ENCODE measurements at regions not wholly inside any gene's neighbourhood (a gene's known extent, or its start where the extent isn't known, plus 50 kb on each side); places are given as distances from the start of the nearest gene placed in this dataset.

DNA sequence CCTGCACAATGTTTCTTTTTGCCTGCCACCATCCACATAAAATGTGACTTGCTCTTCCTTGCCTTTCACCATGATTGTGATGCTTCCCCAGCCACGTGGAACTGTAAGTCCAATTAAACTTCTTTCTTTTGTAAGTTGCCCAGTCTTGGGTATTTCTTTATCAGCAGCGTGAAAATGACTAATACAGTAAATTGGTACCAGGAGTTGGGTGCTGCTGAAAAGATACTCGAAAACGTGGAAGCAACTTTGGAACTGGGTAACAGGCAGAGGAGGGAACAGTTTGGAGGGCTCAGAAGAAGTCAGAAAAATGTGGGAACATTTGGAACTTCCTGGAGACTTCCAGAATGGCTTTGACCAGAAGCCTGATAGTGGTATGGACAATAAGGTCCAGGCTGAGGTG is 425.3 kb downstream of the GPATCH2 start:
- no peak for DNase-seq (ENCODE audit: low spot score)

DNA sequence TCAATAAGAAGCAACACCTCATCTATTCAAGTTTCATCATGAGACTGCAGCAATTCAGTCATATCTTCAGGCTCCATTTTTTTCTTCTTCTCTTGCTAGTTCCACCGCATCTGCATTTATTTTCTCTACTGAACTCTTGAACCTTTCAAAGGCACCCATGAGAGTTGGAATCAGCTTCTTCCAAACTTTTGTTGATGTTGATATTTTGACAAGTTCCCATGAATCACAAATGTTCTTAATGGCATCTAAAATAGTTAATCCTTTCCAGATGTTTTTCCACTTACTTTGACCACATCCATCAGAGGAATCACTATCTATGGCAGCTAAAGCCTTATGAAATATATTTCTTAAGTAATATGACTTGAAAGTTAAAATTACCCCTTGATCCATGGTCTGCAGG is 434.3 kb downstream of the GPATCH2 start:
- DNase-seq (ENCODE audit: low spot score) = no peak

DNA sequence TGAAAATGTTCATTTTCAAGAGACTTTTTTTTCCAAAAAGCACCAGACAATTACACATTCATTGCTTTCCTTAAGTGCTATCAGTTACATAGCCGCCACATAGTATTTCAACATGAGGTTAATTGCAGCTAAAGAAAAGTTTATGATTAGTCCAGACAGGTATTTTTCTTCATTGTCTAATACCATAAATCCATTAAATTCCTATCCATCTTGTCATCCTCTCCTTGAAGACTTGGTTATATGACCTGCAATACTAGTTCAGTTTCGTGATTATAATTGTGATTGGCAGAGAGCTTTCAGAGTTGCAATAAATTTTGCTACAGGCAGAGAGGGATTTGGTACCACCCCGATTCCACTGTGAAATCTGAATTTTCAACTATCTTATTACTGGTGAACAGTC is 437.7 kb downstream of the GPATCH2 start:
- DNase-seq (ENCODE audit: low spot score) = no peak

DNA sequence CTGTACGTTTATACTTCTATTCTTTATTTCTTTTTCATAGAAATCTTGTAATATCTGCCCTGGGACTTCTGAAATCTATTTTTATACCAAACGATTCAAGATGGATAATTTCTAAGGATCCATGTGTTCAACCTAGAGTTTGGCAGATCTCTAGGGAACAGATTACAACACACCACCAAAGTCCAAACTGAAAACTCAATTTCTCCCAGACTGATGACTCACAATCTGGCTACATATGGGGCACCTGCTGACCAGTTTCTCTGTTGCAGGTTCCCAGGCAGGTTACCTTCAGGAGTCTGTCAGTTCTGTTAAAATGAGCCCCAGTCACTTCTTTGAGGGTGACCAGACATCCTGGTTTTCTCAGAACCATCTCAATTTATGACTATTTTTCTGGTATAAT is 439.4 kb downstream of the GPATCH2 start:
- DNase-seq (ENCODE audit: low spot score) = no peak

DNA sequence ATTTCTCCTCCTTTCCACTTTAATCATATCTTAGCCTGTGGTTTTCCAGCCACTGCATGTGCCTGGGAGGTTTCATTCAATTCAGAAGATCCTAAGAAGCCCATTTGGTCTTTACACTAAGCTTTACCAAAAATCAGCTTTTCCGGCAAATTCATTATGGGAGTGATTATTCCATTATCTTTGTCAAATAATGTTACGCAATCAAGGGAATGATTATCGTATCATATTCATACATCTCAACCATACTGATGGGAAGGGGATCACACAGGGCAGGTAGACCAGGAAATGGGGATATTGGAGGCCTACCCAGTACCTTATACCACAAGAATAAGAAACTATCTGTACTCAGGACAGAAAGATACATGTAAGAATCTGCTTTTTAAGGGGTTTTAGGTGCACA is 440.5 kb downstream of the GPATCH2 start:
- no peak for DNase-seq (ENCODE audit: low spot score)

DNA sequence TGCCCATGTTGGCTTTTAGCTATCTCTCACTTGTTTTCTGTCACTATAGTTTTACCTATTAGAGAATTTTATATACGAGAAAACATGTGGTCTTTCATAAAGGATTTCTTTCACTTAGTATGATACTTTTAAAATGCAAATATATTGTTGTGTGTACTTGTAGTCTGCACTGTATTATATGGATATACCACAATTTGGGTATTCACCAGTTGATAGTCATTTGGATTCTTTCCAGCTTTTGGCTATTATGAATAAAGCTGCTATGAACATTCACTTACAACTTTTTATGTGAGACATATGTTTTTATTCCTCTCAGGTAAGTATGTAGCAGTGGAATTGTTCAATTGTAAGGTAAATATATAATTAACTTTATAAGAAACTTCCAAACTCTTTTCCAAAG is 441.5 kb downstream of the GPATCH2 start:
- DNase-seq (ENCODE audit: low spot score) = no peak

DNA sequence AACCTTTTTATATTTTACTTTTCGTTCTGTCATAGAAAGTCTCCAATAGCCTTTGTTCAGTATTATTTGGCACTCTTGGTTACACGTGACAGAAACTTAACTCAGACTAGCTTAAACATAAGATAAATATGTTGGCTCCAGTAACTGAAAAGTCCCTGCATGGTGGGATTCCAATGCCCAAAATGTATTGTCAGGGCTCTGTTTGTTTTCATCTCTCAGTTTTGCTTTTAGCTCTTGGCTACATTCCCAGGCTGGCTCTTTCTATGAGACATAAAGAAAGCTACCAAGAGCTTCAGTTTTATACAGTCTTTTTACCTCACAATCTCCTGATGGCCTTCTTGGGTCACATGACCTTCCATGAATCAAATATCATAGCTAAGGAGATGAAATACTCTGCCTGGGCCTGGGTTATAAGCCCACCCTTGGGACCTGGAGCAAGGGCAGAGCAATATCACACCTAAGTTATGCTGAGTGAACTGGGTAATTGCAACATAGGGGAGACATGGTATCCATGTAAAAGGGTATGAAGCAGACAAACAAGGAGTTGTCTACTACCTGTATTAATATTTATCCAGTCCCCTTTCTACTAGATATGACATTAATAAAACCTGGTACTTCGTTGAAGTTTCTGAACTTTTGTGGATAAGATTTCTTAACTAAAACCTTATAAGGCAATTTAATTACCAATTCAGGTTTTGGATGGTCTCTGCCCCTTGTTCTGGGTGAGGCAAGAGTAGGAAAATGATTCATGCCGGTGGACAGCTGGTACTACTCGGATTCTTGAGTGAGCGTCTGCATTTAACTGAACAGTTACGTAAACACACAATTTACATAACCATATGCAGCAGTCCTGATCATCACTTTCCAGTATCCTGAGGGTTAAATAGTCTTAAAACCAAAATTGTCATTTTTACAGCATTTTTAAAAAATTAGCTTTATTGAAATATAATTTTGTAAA is 442.3 kb downstream of the GPATCH2 start:
- no peak for DNase-seq (ENCODE audit: low spot score)

DNA sequence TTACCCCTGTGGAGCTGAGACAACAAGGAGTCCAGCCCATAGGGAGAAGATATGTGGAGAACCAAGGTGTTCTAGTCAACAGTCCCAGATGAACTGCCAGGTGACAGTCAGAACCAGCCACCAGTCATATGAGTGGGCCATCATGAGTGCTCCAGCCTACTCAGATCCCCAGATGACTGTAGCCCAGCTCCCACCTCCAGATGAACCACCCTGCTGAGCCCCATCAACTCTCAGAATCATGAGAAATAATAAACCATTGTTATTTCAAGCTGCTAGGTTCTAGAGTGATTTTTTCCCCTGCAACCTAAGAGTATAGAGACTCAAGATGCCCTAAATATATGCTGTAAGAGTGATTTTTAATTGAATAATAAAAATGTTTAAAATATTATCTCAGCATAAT is 444.2 kb downstream of the GPATCH2 start:
- no peak for DNase-seq (ENCODE audit: low spot score)

DNA sequence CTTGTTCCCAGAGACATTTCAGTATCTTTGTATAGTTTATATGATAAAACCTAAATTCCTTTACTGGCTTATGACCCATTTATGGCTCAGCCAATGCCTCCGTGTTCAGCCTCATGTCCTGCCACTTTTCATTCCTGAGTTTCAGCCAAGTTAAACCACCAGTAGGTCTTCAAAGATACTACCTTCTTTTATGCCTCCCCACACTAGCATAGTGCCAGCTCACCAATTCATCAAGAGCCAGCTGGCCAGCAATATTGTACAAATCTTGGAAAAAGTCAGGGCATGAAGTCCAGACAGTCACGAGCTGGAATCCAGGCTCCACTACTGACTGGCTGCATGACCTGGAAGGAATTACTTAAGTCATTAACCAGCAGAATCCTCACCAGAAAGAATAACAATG is 446.0 kb downstream of the GPATCH2 start:
- peak; percentile 5 for DNase-seq (ENCODE audit: low spot score)

DNA sequence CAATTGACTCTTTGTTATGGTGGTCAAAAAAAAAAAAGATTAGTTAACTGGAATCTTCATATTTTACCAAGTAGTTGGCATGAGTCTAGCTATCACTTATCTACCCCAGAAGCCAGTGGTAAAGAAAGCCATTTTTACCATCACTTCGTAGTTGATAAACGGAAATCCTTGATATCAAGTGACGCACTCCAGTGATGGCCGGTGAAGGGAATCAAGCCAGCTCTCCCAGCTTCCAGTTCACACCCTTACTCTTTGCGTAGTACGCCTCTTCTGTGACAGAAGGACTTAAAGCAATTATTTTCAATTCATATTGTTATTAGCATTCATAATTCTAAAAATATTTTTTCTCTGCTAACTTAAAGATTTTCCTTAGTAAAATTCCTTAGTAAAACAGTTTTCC is 447.9 kb downstream of the GPATCH2 start:
- no peak for DNase-seq (ENCODE audit: low spot score)

DNA sequence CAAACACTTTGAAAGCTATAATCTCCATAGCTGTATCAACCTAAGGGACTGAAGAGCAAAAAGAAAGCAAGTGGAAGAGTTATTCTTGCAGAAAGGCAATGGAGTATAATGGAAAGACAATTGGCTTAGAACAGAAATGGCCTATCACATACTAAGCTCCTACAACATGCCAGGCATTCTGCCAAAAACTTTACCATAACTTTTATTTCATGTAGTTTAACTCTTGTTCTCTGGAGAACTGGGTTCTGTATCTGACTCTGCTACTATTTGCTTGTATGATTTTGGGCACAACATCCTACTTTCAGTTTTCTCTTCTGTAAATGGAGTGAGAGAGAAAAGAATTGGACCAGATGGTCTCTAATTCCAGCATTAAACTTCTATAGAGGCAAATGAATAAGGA is 449.1 kb downstream of the GPATCH2 start:
- DNase-seq (ENCODE audit: low spot score) = no peak

DNA sequence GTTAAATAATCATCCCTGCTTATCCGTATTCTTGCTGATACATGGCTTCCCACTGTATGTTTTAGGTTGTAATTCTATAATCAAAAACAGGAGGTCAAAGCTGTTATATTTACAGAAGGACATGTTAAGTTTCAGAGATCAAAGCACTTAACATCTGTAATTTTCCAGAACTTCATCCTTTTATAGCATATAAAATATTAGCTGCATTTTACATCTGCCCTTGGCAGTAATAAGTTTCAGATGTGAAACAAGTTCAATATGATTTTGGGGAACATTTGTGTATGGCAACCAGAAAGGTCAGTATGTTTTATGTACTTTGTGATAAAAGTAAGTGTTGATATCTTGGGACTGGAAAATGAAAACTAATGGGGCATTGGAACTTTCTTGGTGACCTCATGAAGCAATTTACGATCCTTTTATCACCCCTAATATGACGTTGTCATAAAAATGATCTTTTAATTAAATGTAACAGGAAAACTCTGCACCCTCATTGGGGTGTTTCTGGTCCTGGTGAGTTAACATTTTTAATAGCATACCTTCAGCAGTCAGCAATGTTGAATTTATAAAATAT is 449.6 kb downstream of the GPATCH2 start:
- DNase-seq (ENCODE audit: low spot score) = no peak

DNA sequence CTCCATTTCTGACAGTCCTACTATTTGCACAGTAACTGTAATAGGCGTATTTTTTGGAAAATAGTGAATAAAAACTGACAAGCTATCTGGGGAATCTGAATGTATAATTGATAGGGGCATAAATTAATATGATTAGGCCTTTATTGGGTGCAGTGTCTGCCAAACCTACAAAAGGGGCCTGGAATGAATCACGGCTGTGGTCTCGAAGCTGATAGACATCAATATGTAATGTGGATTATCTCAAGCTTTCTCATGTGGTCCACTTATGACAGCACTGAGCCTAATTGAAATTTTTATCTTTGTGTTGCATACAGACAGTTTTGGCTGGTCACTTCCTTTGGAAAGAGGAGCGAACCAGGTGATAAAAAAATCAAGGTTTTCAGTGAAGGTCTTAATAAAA is 450.4 kb downstream of the GPATCH2 start:
- DNase-seq (ENCODE audit: low spot score) = no peak

DNA sequence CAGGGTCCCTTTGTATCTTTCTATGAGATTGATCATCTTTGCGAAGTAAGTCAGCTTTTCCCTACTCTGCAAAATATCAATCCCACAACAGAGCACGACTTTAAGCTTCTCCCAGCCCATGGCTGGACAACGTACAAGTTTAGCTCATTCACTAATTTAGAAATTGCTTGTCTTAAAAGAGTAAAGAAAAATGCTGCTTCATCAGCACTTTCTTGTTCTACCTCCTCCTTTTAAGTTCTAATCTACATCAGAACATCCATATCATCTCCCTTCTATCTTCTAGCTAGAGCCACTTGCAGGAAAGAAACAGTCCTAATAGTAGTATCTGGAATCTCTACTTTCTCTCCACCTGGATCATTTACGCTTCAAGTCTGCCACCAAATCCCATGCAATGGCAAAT is 441.2 kb upstream of the ESRRG start:
- DNase-seq (ENCODE audit: low spot score) = no peak

DNA sequence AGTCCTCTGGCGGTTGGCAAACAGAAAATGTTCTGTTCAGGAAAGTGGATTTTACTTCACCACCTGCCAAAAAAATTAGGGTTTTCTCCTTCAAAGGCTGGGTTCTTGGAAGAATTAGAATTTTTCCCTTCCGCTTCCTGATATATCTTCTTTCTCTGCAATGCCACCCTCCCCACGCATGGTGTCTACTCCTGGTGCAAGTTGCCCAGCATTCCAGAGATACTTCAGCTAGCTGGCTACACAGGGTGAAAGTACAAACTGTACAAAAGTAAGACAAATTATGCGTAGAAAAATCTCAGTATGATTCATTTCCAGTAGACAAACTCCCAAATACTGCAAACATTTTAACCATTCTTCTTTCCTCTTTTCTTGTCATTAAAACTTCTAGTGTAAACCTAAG is 430.1 kb upstream of the ESRRG start:
- DNase-seq (ENCODE audit: low spot score) = no peak

DNA sequence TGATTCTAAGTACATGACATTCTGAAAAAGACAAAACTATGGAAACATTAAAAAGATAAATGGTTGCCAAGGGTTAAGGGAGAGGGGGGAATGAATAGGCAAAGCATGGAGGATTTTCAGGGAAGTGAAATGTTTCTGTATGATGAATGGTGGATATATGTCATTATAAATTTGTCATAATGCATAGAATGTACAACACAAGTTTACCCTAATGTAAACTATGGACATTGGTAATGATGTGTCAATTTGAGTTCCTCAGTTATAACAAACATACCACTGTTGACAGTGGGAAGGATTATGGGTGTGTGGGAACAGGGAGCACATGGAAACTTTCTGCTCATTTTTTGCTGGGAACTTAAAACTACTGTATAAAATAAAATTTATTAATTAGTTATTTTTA is 427.1 kb upstream of the ESRRG start:
- DNase-seq (ENCODE audit: low spot score) = no peak

DNA sequence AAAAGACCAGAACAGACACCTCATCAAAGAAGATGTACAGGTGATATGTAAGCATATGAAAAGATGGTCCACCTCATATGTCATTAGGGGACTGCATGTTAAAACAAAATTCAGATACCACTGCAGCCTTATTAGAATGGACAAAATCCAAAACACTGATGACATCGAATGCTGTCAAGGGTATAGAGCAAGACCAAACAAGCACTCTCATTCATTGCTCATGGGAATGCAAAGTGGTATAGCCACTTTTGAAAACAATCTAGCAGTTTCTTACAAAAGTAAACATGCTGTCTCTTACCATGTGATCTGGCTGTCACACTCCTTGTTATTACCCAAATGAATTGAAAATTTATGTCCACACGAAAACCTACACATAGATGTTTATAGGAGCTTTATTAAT is 426.6 kb upstream of the ESRRG start:
- DNase-seq (ENCODE audit: low spot score) = no peak

DNA sequence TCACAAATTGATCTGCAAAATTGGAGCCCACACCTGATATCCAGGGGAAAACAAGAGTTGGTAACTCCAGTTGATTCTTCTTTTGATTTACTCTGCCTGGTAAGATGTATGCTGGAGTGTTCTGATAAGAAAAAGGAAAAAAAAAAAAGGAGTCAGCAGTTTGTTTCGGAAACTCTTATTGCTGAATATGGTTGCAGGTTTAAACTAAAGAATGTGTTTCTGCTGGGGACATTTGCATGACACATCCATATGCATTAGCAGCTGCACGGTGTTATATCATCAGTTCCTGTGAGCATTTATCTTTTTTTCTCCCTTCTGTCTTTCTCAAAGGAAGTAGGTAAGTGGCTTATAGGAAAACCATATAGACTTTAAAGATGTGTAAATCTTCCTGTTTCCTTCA is 418.5 kb upstream of the ESRRG start:
- DNase-seq (ENCODE audit: low spot score) = no peak

DNA sequence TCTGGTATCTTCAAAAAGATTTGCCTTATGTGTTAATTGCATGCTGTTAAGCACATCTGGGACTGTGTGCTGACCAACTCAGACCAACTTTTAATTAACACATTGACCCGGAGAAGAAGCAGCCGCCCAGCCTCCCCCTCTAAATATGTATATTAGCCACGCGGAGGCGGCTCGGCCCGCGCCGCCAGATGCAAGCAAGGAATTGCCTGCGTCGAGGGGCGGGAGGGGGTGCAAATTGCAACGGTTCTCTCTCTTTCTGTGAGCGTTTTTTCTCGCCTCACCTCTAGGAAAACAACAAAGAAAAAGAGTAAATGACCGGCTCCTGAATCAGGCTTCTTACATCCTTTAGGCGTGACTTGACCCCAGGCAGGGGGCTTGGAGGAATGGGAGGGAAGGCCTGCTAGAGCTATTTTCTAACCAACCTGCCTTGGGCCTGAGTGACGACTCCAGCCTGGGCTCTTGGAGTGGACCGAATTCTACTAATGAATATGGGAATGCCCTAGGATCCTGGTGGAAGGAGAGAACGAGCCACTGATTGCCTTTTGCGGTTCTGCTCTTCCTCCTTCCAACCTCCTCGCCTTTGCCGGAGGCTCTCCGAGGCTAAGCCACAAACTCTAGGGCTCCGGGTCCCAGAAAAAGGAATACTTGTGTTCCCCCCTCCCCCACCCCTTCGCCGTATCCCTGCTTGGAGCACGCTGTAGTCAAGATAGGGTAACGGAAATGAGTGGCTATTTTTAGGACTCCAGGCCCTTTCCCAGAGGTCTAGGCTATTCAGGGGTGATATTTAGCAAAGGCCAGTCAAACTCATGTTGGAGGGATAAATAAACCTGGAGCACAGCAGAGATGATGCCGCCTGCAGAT is 417.0 kb upstream of the ESRRG start:
- DNase-seq (ENCODE audit: low spot score) = no peak

DNA sequence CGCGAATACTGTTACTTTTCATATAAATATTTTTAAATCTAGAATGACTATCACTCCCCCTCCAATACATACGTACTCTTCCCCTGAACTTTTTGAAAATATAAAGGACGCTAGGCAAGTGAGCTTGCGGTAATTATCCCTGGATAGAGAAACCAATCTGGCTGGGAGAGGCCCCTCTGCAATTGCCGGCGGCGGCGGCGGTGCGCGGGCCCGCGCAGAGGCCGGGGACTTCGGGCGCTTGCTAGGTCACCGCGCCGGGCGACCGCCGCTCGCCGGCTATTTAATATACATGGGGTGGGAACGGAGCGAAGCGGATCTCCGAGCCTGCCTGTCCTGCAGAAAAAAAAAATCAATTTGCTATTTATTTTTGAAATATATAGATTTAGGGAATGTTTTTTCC is 416.3 kb upstream of the ESRRG start:
- no peak for DNase-seq (ENCODE audit: low spot score)

DNA sequence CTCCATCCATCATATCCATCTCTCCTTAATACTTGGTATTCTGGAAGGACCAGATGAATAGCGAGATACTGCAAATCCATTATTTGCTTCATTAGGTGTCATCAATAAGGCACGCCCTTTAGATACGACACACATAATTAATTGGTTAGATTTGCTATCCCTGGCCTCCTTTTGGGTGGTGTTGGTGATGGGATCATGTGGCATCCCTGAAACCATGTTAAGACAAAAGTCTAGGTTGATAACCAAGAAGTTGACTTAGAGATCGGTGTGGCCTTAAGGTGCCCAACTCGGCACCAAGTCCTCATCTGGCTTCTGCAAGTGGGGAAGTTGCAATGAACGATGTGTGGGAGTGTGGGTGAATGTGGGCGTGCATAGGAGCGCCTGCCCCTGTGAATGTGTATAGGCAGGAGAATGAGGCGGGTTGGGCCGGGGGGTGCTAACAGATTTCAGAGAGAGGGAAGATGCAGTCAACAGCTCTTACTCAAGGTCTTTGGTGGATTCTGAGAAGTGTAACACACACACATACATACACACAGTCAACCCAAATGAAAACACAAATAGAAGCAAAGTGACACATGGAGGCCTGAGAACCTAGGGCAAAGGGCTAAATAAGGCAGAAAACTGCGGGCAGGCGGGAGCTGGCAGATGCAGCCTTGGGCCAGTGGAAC is 415.7 kb upstream of the ESRRG start:
- DNase-seq (ENCODE audit: low spot score) = no peak

DNA sequence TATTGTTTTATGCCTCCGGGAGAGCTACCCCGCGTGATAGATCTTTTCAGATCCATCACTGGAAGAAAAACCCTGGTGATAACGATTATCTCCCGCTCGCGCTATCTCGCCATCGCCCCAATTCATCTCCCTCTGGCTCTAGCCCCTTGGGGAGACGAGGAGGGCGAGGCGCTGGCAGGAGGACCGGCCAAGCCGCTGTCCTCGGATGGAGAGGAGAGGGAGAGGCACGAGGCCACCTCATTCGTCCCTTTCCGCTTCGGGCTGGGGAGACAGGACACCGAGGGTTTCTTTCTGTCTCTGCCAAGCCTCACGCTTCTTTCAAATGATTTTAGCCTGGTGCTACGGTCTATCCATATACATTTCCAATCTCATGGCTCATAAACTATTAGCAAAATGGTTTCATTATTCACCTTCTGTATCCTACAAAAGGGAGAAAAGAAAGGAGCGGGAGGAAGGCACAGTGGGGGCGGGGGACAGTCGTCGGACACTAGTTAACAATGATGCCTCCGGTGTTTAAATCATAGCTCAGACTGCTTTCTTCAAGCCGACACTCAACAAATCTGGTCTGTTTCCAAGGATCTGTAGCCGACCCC is 415.0 kb upstream of the ESRRG start:
- DNase-seq (ENCODE audit: low spot score) = no peak

Measured in globus pallidus (tissue), 1 donor.